ENCODE measurements at regions not wholly inside any gene's neighbourhood (a gene's known extent, or its start where the extent isn't known, plus 50 kb on each side); places are given as distances from the start of the nearest gene placed in this dataset.

DNA sequence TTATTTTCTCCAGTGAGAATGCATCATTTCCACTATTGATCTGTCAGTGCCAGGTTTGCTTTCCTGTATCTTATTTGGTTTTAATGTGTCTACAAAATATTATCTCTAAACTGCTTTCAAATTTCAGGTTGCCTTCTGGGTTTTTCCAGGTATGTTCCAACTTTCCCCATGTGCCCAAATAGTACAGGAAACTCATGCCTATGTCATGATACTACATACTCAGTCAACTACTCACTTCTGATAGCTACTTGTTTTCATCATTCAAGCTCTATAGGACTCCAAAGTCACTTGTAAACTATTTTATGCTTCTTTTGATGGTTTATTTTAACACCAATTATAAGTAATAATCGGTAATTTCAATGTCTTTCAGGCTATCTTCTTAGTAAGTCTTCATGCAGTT, 134.8 kb upstream of the TTC14 start:
- Histone ChIP-seq H3K4me1 (no peaks in the 10 kb centered on the region), H3K36me3 (no peaks in the 10 kb centered on the region), H3K4me3 (no peak overlapping the region), H3K9me3 (peaks cover 0 to 5% (median 0%) of the 10 kb centered on the region in 12 donors), H3K27me3 (no peaks in the 10 kb centered on the region), H3K27ac (no peak overlapping the region)
- ATAC-seq (no peak), DNase-seq (no peak)
- TF ChIP-seq POLR2A (IDR thresholded peaks at IDR 0.05) = no peak
- TF ChIP-seq CTCF (IDR thresholded peaks at IDR 0.05) = no peak
- 67 to 84% (median 74%) methylated on average over 1 of the region's 1 CpG for WGBS, 4 donors
- intact Hi-C loops (cut with DNase I) = no loop called here

DNA sequence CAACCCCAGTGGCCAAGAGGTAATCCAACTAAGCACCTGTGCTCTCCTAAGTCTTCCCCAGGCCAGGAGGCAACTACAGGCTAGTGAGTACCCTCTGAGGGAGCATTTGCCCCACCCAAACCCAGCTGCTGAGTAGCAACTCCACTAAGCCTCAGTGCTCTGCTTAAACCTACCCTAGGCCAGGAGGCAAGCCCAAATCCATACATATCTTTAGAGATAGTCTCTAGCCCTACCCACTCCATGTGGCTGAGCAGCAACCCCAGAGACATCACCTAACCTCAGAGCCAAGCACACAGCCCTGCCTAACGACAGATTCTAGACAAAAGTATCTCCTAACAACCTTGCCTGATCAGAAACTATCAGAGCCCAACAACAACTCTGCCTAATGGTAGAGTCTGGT, 132.8 kb upstream of the TTC14 start:
- Histone ChIP-seq H3K27me3 (no peaks in the 10 kb centered on the region), H3K4me1 (no peaks in the 10 kb centered on the region), H3K4me3 (no peak overlapping the region), H3K9me3 (no peaks in the 10 kb centered on the region), H3K27ac (no peak overlapping the region), H3K36me3 (no peaks in the 10 kb centered on the region)
- TF ChIP-seq POLR2A (IDR thresholded peaks at IDR 0.05) (no peak), CTCF (IDR thresholded peaks at IDR 0.05) (no peak)
- no peak for ATAC-seq
- intact Hi-C loops (cut with DNase I) = no loop called here
- WGBS, 4 donors = 56 to 58% (median 58%) methylated on average over 1 of the region's 1 CpG; no CpG with 5 or more reads in 1 of the 4 donors
- DNase-seq = no peak

DNA sequence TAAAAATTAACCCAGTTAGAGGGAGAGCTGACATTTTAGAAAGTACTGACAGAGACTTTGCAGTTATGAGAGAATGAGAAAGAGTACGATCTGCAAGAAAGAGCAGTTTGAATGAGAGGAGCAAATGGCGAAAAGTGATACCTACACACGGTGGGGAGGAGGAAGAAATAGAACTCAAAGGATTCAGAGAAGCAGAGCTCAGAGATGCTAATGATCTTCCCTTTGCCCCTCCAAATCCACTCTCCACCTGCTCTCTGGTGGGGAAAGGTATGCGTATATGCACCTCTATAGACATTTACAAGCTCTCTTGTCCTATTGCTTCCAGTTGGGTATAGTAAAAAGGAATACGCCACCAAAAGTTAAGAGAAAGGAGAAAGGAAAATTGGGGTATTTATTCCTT, 123.3 kb upstream of the TTC14 start:
- Histone ChIP-seq H3K9me3 (no peaks in the 10 kb centered on the region), H3K27ac (no peak overlapping the region), H3K4me1 (no peaks in the 10 kb centered on the region), H3K36me3 (no peaks in the 10 kb centered on the region), H3K27me3 (no peaks in the 10 kb centered on the region), H3K4me3 (no peak overlapping the region)
- no peak for TF ChIP-seq POLR2A (IDR thresholded peaks at IDR 0.05)
- TF ChIP-seq CTCF (IDR thresholded peaks at IDR 0.05) = no peak
- intact Hi-C loops (cut with DNase I) = no loop called here
- ATAC-seq (no peak), DNase-seq (no peak)
- 73 to 80% (median 75%) methylated on average over 5 of the region's 5 CpGs for WGBS, 4 donors

GRCh38 chr3:180492047-180492446, 109.9 kb upstream of the TTC14 start:
- DNase-seq (no peak), ATAC-seq (no peak)
- WGBS, 4 donors = 79 to 91% (median 86%) methylated on average over 1 of the region's 1 CpG
- no peak overlapping the region for H3K4me3 ChIP-seq
- H3K36me3 ChIP-seq = no peaks in the 10 kb centered on the region
- TF ChIP-seq CTCF (IDR thresholded peaks at IDR 0.05) = no peak
- TF ChIP-seq POLR2A (IDR thresholded peaks at IDR 0.05) = no peak
- no peaks in the 10 kb centered on the region for H3K27me3 ChIP-seq
- no peaks in the 10 kb centered on the region for H3K4me1 ChIP-seq
- peaks cover 0 to 7% (median 0%) of the 10 kb centered on the region in 12 donors for H3K9me3 ChIP-seq
- intact Hi-C loops (cut with DNase I) = no loop called here
- H3K27ac ChIP-seq = no peak overlapping the region
